Activated CD4-positive, alpha-beta T cell treated with anti-CD3 and anti-CD28 coated beads, Interleukin-2, amount 50 U/mL, for 16 hours (primary cell): ENCODE measurements at regions not wholly inside any gene's neighbourhood (a gene's known extent, or its start where the extent isn't known, plus 50 kb on each side); places are given as distances from the start of the nearest gene placed in this dataset.

Experiments used
- DNase-seq: peaks from one replicate; pipeline ENCODE4 v3.0.0-alpha.2; 2020

GRCh38 chr4:176508780-176509331, 189.1 kb downstream of the SPCS3 start:
- no peak for DNase-seq

- no peak for DNase-seq
Observed at GRCh38 chr4:176525576-176525975, 205.8 kb downstream of the SPCS3 start.

DNA sequence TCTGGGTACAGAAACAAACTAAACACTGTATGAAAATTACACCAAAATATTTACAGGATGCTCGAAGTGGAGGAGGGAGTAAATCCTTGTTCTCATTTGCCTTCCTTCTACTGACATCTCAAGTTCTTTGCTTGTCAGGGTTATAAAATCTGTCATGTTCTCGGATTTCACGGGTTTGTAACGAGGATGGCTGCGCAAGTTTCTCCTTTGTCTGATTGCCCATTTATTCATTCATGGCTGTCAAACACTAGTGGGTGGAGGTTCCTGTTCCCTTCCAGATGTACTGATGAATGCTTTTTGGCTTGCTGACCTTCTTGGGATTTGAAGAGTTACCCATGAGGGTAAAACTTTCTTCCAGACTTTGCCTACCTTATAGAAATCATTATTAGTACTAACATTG, 206.9 kb downstream of the SPCS3 start:
- DNase-seq: no peak

- DNase-seq: no peak
Observed at GRCh38 chr4:176529574-176529973, 209.8 kb downstream of the SPCS3 start.

DNA sequence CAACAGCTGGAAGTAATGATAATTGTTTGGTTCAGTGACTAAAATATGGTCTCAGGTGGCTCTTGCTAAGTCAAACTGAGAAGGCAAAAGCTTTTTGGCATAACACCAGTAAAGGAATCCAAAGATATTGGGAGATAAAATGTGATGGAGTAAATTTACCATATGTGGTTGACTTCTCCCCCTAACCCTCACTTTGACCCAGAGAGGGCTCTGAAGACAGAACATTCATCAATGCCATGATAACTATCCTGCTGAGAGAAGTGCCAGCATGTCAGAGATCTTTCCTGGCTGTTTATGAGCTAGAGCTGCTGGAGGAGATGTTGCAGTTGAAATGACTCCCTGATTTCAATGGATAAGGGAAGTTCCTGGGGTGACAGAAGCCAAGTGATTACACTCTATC, 213.4 kb downstream of the SPCS3 start:
- no peak for DNase-seq

DNA sequence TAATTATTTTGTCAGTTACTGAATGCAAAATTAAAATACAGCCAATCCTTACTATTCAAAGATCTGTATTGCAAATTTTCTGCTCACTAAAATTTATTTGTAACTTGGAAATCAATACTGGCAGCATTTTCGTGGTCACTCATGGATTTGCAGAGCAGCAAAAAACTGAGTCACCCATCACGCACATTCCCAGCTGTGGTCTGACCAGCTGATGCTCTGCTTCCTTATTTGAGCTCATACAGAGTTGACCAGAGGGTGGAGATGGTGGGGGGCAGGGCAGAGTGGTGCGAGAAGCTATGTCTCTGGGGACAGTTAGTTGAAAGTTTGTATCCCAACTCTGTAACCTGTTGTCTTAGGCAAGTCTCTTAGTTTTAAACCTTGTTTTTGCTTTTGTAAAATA, 214.8 kb downstream of the SPCS3 start:
- DNase-seq: no peak

DNA sequence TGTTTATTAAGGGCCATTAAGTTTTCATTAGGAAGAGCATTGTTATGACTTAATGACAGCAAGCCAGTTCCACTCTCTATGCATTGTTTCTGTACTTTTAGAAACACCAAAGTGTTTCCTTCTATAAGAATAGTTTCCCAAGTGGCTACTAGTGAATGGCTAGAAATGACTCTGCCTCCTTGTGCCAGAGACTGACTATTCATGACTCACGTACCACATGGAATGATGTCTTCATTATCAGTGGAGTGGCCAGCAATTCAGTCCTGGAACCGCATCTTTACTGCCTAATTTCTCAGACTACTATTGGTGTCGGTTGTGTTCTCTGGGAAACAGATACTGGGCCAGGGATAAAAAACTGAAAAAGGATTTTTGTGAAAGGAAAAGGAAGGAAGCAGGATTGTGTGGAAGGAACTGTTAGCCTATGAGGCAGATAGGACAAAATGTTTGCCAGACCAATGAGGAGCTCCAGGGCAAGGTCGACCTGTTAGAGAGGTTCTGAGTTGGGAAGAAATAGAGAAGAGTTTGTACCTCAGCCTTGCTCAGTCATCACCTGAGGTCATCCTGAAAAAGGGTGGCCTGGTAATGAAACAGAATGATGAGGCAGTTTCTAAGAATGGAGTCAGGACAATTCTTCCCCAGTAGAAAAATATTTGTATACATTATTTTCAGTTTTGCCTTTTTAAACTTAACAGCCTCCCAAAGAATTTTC, 218.6 kb downstream of the SPCS3 start:
- no peak for DNase-seq

- no peak for DNase-seq
Observed at GRCh38 chr4:176539091-176539784, 219.5 kb downstream of the SPCS3 start.

GRCh38 chr4:176539785-176540175, 220.0 kb downstream of the SPCS3 start:
- DNase-seq: no peak

GRCh38 chr4:176540814-176541213, 221.0 kb downstream of the SPCS3 start:
- DNase-seq: no peak

DNA sequence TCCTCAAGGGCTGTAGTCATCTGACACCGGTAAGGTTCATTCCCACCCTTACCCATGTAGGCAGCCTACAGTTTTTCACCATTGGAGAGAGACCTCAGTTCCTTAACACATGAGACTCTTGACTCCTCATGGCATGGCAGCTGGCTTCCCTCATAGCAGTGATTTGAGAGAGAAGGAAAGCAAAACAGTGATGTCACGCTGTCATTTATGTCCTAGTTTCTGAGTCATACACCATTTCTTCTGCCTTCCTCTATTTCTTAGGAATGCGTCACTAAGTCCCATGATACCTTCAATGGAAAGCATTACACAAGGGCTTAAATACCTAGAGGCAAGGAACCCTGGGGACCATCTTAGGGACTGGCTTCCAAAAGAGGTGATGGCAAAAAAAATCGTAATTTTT, 226.1 kb downstream of the SPCS3 start:
- DNase-seq: no peak

GRCh38 chr4:176546975-176547374, 227.2 kb downstream of the SPCS3 start:
- no peak for DNase-seq

- DNase-seq: no peak
Observed at GRCh38 chr4:176548571-176548970, 228.8 kb downstream of the SPCS3 start.

DNA sequence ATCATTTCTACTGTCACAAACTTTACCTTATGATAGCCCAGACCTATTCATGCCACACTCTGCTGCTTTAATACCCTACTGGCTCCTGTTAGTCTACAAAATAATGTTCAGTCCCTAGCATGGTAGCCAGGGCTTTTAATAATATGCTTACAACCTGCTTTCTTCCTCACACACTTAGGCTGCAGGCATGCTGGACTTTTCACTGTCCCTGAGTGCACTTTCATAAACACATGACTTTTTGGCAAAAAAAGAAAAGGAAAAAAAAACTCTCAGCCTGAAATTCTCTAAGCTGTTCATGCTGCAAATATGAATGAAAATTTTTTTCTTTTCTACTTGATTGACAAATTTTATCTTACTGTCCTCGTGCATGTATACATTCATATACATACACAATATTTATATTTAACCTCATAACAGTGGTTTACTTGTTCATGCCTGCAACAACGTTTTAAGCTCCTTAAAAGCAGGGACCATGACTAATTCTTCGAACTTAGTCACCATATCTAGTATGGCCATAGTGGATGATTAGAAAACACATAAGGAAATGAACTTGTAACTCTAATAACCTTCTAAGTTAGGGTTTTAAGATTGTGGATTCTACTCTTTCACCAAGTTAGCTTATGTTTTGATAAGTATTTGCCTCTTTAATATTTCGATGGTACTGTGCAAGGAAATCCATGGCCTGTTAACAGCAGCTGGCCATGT, 229.5 kb downstream of the SPCS3 start:
- DNase-seq: no peak

- DNase-seq: no peak
Observed at GRCh38 chr4:176558661-176559060, 234.1 kb downstream of the VEGFC start.

DNA sequence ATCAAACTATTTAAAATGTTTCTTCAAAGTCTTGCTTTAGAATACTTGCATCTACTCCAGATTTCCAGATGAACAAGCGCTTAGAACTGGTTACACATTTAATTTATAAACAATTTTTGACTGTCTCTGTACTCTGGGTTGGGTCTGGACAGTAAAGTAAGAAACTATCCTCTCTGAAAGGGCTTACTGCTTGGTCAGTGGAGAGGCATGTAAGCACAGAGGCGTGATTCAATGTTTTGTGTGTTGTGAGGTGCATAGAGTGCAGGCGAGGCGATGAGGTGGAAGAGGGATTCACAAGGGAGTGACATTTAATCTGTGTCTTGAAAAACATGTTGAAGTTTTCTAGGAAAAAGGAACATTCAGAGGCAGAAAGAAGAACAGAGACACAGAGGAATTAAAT, 231.4 kb downstream of the VEGFC start:
- no peak for DNase-seq

- DNase-seq: no peak
Observed at GRCh38 chr4:176563591-176563990, 229.1 kb downstream of the VEGFC start.

GRCh38 chr4:176565049-176565448, 227.7 kb downstream of the VEGFC start:
- DNase-seq: no peak

GRCh38 chr4:176566769-176567168, 226.0 kb downstream of the VEGFC start:
- DNase-seq: no peak

GRCh38 chr4:176568238-176568637, 224.5 kb downstream of the VEGFC start:
- no peak for DNase-seq

- no peak for DNase-seq
Observed at GRCh38 chr4:176569301-176569700, 223.4 kb downstream of the VEGFC start.

DNA sequence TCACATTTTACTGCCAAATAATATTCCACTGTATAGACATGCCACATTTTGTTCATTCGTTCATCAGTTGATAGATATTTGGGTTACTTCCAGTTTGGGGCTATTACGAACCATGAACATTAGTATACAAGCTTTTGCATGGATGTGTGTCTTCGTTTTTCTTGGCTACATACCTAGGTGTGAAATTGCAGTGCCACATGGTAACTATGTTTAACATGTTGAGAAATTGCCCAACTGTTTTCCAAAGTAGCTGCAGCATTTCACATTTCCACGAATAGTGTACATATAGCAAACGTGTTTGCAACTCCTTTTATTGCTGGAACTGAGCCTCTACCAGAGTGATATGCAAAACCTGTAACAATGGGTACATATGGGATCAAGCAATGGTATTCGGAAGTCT, 221.5 kb downstream of the VEGFC start:
- DNase-seq: no peak

DNA sequence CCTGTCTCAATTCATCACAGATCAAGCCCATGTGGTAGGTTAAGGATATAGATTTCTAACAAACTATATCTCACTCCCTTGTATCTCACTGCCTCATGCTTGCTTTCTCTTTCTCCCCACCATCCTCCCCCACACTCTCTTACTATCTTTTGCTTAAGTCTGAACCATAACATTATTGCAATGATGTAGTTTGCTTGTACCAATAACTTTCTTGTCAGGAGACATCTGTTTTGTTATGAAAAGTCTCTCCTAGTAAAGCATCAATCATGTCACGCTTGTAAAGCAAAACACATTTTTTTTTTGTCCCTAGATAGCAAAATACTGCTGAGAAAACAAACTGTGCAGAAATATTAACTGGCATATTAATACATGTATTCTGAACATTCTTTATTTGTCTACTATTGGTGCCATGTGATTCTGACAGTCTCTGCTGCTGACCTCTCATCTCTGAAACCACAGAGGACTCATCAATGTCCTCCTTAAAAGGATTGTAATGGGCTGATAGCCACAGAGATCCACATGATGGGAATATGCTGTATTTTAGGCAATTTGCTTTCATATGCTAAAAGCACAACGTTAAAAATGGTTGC, 217.5 kb downstream of the VEGFC start:
- DNase-seq: no peak
